Esophagus muscularis mucosa (tissue), 4 donors: ENCODE measurements at regions not wholly inside any gene's neighbourhood (a gene's known extent, or its start where the extent isn't known, plus 50 kb on each side); places are given as distances from the start of the nearest gene placed in this dataset.

Source experiments
- CTCF ChIP-seq, 3 experiments: fragments of 200-600 bp in 2 of 3; fragments of 450-650 bp in 1 of 3; sonication (generic) in 2 of 3; IDR thresholded peaks; one replicate each; pipeline ENCODE4 v1.5.1; 2017 to 2019; ENCODE audit warnings: antibody characterized with exemption in 3 of 3, mild to moderate bottlenecking in 2 of 3, moderate library complexity in 1 of 3
- EP300 ChIP-seq: sonication (generic); formaldehyde crosslinking; IDR thresholded peaks from one replicate; pipeline ENCODE4 v1.6.1; 2017; ENCODE audit warnings: antibody characterized with exemption
- POLR2AphosphoS5 ChIP-seq, 2 donors: sonication (generic); formaldehyde crosslinking; IDR thresholded peaks; one replicate each; pipeline ENCODE4 v1.6.1; 2017; ENCODE audit warnings: antibody characterized with exemption in 2 of 2

- TF ChIP-seq CTCF (IDR thresholded peaks at IDR 0.05), result no peak
- no peak for TF ChIP-seq EP300
- no peak for TF ChIP-seq POLR2AphosphoS5 (IDR thresholded peaks at IDR 0.05)
Observed at GRCh38 chr12:90061809-90062208, 353.2 kb upstream of the ATP2B1 start.
